Astrocyte of the spinal cord (primary cell): ENCODE measurements at regions not wholly inside any gene's neighbourhood (a gene's known extent, or its start where the extent isn't known, plus 50 kb on each side); places are given as distances from the start of the nearest gene placed in this dataset.

ENCODE experiments used
- DNase-seq: peaks from one replicate; pipeline ENCODE4 v3.0.0; 2011; ENCODE audit warnings: low read depth, low spot score
- H3K4me3 ChIP-seq: 2 replicates; pipeline ENCODE4 v1.5.1; 2011; ENCODE audit warnings: low read depth, mild to moderate bottlenecking, low read length, moderate library complexity
- in situ Hi-C: cut with HindIII; loops from 2 replicates; pipeline ENCODE4 v1.10.0; 2017; ENCODE audit warnings: low sequenced_read_pairs
- TF ChIP-seq, protein P1 (sequence below): IDR thresholded peaks from 2 replicates; pipeline ENCODE4 v1.5.1; 2012; ENCODE audit warnings: low read depth, mild to moderate bottlenecking, low read length, inconsistent platforms

DNA sequence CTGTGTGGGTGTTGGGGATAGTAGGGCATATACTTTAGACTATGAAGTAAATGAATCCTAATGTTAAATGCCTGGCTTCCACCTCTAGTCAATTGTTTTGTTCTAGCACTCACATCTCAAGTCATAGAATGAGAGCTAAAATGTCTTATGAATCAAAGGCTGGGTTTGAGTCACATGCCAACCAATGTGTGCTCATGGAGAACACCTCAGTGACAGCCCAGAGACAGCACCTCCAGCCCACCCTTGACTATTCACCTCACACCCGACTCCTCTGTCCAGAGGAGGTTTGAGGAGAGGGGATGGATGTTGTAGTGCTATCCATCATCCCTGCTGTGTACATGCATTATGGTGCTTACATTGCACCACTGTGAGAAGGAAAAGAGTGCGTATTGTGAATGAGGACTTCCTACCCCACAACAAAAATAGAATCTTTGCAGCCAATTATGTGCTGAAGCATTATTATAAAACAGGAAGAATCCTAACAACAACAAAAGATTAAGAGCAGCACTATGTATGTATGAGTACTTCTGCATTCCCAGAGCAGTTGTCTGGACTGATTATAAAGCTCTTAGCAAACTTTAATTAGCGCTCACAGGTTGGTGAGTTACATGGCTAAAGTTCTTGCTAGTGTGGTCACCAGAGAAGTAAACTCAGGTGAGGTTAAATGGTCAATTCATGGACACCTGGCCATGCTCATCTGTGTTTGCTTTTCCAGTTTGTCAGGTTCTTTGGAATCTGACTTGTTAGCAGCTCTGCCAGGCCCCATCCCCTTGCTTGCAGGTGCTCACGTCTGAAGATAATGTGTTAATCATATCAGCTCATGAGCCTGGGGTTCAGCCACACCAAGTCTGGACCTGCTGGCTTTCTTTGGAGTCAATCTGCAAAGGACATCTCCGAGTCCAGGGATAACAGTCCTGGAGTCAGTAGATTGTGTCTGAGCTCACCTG, 55.3 kb upstream of the NABP1 start:
- DNase-seq: no peak
- no peak overlapping the region for H3K4me3 ChIP-seq
- TF ChIP-seq, protein P1, sequence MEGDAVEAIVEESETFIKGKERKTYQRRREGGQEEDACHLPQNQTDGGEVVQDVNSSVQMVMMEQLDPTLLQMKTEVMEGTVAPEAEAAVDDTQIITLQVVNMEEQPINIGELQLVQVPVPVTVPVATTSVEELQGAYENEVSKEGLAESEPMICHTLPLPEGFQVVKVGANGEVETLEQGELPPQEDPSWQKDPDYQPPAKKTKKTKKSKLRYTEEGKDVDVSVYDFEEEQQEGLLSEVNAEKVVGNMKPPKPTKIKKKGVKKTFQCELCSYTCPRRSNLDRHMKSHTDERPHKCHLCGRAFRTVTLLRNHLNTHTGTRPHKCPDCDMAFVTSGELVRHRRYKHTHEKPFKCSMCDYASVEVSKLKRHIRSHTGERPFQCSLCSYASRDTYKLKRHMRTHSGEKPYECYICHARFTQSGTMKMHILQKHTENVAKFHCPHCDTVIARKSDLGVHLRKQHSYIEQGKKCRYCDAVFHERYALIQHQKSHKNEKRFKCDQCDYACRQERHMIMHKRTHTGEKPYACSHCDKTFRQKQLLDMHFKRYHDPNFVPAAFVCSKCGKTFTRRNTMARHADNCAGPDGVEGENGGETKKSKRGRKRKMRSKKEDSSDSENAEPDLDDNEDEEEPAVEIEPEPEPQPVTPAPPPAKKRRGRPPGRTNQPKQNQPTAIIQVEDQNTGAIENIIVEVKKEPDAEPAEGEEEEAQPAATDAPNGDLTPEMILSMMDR: no peak
- in situ Hi-C loops: no loop called here

DNA sequence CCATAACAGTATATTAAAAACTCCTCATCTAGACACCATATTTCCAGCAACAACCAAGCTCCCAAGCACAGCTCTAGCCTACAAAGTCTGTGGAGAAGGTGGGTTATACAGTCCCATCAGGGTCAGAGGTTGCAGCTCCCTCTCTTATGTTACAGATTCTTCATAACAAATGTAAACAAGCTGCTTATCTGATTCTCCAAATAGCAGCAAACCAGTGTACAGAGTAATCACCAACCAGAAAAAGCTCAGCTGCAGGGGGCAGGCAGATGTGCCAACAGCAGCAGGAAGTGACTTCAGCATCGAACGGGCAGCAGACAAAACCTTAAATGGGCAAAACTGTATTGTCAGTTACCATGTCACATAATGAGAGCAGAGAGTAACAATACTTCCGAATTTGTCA, 52.9 kb upstream of the NABP1 start:
- peak; percentile 65 for DNase-seq
- H3K4me3 ChIP-seq: no peak overlapping the region
- in situ Hi-C loops: no loop called here
- TF ChIP-seq, protein P1: no peak

DNA sequence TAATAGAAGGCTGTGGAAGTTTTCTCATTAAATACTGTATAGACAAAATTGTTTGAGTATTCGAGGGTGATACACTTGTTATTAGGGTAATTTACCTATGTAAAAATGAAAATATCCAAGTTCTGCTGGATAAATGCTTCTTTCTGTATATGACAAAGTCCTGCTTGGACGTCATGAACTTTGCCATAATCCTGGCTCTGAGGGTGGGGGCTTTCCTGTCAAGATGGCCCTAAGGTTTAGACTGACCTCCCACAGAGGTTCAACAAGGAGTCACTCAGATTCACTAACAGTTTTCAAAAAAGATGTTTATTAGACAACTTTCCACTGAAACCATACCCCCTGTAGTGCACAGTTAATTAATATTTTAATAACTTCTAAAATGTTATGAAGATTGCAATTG, 52.5 kb upstream of the NABP1 start:
- in situ Hi-C loops: no loop called here
- DNase-seq: no peak
- H3K4me3 ChIP-seq: no peak overlapping the region
- TF ChIP-seq, protein P1: no peak

DNA sequence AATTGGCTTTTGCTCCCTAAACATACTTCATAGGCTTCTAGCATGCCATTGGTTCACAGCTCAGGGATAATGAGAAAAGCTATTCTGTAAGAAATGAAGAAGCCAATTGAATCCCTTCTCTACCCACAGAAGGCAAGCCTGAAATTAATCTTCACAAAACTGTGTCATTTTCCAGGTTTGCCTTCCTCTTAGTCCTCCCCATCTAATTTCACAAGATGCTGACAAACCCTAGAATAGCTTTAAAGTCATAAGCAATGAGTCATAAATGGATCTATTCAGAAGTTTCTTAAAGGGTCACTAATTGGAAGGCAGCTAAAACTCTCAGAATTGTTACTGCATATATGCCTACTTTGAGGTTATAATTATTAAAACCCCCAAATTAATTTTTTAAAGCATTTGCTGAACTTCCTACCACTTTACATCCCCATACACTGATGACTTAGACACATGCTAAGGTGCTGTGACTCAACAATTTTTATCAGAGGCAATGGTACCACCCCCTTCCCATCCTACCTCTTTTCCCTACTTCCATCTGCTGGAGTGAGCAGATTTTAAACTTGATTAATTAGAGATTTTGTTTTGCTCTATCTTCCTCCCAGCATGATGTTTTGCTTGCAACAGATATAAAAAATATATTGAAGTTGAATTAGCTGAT, 51.3 kb upstream of the NABP1 start:
- no peak overlapping the region for H3K4me3 ChIP-seq
- DNase-seq: peak; percentile 66
- TF ChIP-seq, protein P1: no peak
- in situ Hi-C loops: no loop called here

DNA sequence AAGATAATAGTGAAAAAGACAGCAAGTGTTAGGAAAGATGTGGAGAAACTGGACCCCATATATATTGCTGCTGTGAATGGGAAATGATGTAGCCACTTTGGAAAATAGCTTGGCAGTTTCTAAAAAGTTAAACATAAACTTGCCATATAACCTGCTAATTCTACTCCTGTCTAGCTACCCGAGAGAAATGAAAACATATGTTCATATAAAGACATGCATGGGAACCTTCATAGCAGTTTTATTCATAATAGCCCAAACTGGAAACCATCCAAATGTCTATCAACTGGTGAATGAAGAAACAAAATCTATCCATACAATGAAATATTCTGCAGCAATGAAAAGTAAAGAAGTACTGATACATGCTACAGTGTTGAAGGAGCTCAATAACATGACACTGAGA, 50.4 kb upstream of the NABP1 start:
- no peak overlapping the region for H3K4me3 ChIP-seq
- in situ Hi-C loops: no loop called here
- TF ChIP-seq, protein P1: no peak
- no peak for DNase-seq
